HG03045 (cell line): ENCODE measurements at regions not wholly inside any gene's neighbourhood (a gene's known extent, or its start where the extent isn't known, plus 50 kb on each side); places are given as distances from the start of the nearest gene placed in this dataset.
"Not testable (repeated sequence)": the region's sequence is repeated elsewhere in the genome, so short reads cannot be mapped to it uniquely, and the experiment has no call there.

Experiments
- ATAC-seq: cut with Tn5 transposase; IDR thresholded peaks from one replicate; pipeline ENCODE4 v1.9.1; 2021; ENCODE audit warnings: mild to moderate bottlenecking, moderate library complexity; ENCODE audit not compliant: unreplicated experiment

- ATAC-seq = no peak
Measured at GRCh38 chr13:71017607-71018006, 849.4 kb downstream of the DACH1 start.

GRCh38 chr13:71015516-71015915 is 851.5 kb downstream of the DACH1 start:
- ATAC-seq = no peak

DNA sequence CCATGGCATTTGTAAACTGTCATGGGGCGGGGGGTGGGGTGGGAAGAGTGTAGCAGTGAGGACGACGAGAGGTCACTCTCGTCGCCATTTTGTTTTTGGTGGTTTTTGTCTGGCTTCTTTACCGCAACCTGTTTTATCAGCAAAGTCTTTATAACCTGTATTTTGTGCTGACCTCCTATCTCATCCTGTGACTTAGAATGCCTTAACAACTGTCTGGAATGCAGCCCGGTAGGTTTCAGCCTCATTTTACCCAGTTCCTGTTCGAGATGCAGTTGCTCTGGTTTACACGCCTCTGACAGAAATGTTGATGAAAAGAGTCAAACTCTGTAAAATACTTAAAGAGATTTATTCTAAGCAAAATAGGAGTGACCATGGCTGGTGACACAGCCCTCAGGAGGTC is 852.0 kb downstream of the DACH1 start:
- no peak for ATAC-seq

- ATAC-seq = no peak
Measured at GRCh38 chr13:71005919-71006318, 861.1 kb downstream of the DACH1 start.

DNA sequence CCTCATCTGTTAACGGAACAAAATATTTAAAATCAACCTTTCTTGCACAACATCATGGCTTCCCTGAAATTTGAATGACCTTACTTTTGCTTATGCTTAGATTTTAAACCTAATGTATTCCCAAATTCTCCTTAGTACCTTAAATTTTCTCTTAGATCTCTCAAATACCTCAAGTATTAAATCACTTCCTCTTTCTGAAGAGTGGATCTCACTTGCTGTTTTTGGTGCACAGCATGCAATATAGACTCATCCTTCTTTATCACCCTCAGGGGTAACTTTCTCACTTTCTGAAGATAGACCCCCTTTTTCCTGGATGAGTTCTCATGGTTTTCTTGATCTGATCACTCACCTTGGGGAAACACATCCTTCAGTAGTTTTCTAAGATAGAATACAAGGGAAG is 871.7 kb downstream of the DACH1 start:
- no peak for ATAC-seq

GRCh38 chr13:70994191-70994590 is 872.8 kb downstream of the DACH1 start:
- ATAC-seq = no peak

GRCh38 chr13:70987043-70987442 is 878.8 kb upstream of the KLHL1 start:
- no peak for ATAC-seq

- no peak for ATAC-seq
Measured at GRCh38 chr13:70985371-70985770, 877.1 kb upstream of the KLHL1 start.

- not testable (repeated sequence) for ATAC-seq
Measured at GRCh38 chr13:70981219-70981618, 873.0 kb upstream of the KLHL1 start.

GRCh38 chr13:70969321-70969720 is 861.1 kb upstream of the KLHL1 start:
- ATAC-seq = no peak

- ATAC-seq = no peak
Measured at GRCh38 chr13:70967564-70967963, 859.3 kb upstream of the KLHL1 start.

DNA sequence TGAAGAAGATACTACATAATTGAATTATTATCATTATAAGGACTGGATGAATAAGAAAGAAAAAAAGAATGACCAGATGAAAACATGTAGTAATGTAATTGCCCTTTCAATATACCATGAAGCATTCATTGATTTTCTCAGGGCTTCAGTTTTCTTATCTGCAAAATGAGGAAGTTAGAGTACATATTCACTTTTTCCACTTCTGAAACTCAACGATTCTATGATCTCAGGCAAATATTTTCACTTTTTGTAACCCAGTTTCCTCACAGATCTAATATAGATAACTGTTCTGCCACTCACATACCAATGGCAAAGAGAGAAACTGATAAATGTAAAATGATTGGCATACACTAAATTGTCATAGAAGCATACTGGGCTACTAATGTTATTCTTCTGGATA is 856.6 kb upstream of the KLHL1 start:
- no peak for ATAC-seq

DNA sequence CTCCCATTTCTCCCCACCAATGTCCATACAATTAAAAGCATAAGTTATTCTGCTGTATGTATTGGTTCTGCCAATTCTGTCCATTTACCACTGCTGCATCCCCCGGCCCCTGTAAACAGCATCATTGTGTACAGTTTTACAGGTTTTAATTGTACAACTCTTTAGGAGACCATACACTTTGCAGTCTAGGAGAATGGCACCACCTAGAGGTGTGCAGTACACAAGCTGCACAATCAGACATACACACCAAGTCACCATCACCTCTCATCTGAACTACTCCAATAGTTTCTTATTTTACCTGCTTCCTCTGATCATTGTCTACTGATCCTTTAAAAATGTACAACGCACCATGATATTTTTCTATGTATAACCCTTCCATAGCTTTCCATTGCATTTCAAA is 855.9 kb upstream of the KLHL1 start:
- no peak for ATAC-seq

DNA sequence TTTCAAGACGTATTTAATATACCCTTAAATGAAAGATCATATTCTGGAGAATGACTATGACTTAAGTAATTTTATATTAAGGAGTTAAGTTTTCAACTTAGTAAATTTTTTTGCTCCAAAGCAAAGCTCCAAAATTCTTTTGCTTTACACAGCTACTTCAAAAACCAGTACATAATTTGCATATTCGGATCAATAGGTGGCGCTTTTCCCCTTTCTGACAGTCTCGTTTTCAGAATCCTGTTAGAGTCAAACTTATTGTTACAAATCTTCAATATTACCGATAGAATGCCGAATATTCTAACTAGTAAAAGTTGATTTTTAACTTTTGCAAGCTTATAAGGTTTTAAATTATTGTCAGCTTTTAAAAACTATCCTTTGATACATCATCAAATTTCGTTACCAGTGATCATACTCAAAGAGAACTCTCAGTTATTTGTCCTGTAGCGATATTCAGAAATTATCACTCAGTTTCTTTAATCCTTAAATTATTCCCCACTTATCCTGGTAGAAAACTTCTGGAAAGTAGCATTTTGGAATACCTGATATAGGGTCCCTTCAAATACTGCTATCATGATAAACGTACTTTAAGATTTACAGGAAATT is 852.7 kb upstream of the KLHL1 start:
- ATAC-seq = no peak

GRCh38 chr13:70959035-70959775 is 851.0 kb upstream of the KLHL1 start:
- ATAC-seq = no peak

- ATAC-seq = no peak
Measured at GRCh38 chr13:70955887-70956286, 847.6 kb upstream of the KLHL1 start.

DNA sequence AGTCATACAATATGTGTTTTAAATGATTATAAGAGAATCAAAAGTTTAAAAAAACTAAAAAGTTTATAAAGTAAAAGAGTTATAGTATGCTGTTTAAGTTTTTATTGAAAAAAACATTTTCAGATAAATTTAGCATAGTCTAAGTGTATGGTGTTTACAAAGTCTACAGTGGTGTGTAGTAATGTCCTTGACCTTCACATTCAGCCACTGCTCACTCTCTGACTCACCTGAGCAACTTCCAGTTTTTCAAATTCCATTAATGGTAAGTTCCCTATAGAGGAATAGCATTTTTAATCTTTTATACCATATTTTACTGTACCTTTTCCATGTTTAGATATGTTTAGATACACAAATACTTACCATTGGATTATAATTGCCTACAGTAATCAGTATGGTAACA is 842.4 kb upstream of the KLHL1 start:
- no peak for ATAC-seq

- no peak for ATAC-seq
Measured at GRCh38 chr13:70945506-70945905, 837.3 kb upstream of the KLHL1 start.

DNA sequence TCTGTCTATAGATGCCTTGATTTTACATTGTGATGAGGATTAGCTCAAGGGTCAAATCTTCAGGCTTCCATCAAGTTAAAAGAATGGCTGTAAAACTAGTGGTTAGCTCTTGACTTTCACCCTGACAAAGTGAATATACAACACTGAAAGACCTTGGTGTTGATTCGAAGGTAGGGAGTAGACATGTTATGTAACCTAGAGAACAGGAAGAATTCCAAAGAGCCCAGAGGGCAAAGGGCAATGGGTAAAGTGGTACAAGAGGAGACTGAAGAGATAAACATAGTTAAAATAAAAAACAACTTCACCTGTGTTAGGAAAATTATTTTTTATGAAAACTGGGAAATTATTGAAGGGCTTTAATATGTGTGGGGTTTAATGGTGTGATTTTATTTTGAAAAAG is 833.2 kb upstream of the KLHL1 start:
- no peak for ATAC-seq

DNA sequence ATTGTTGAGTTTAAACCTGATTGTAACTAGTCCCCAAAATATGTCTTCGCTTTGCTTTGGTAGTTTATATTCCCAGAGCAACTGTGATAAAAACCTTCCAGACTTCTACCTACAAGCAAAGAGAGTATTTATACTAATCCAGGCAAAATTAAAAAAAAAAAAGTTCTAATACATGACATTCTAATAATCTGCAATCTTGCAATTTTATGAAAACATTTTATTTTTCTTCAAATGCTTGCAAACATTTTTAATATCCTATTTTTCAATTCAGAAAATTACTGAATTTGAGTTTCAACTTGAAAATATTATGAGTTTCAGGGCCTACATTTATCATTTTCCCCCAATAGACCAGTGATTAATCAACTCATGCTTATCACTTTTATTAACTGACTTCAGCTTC is 830.2 kb upstream of the KLHL1 start:
- no peak for ATAC-seq

DNA sequence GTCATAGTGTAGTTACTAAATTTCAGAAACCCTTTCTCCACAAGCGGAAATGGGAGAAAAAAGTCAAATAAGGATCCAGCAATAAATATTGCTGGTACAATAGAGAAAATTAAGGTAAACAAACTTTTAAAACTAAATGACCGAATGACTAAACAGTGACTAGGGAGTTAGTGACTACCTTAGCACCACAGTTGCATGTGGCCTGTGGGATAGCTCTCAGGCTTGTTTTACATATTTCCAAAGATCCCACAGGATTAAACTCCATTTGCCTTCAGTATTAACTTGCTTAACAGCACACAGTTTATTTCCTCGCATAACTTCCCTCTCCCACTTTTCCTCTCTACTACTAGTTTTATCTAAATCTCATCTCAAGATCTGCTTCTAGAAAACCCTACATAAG is 824.3 kb upstream of the KLHL1 start:
- no peak for ATAC-seq

DNA sequence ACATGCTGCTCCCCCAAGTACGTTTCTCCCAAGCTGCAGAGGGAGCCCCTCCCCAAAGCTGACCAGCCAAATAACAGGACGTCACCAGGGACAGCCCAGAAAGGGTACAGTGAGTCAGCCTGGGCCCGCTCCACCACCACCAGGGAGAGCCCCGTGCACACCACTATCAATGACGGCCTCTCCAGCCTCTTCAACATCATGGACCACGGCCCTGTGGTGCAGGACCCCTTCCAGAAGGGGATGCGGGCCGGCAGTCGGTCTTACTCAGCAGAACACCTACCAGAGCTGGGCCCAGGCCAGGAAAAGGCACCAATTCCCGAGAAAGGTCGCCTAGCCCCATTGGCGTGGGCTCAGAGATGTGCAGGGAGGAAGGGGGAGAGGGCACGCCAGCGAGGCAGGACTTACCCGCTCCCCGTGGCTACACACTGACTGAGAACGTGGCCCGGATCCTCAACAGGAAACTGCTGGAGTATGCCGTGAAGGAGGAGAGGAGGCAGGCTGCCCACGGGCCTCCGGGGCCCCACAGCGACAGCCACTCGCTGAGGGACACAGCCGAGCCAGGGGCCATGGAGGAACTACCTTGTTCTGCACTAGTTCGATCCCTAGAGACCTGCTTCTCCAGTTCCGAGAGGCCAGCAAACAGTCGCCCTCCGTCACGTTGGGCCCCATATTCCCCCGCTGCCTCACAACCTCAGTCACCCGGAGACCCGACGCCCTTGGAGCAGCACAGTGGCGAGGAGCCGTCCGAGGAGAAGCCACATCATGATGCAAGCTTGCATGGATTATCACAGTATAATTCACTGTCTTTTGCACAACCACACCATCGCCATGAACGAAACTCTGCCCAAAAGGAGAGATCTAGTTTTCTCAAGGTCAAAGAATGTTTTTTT is 815.9 kb upstream of the KLHL1 start:
- no peak for ATAC-seq
